Fibroblast of mammary gland (primary cell): ENCODE measurements at regions not wholly inside any gene's neighbourhood (a gene's known extent, or its start where the extent isn't known, plus 50 kb on each side); places are given as distances from the start of the nearest gene placed in this dataset.

Source experiments
- DNase-seq: peaks from one replicate; pipeline ENCODE4 v3.0.0-alpha.2; 2010; ENCODE audit warnings: low read depth
- H3K4me3 ChIP-seq: 2 replicates; pipeline ENCODE4 v1.5.1; 2011; ENCODE audit warnings: low read depth, mild to moderate bottlenecking, low read length, moderate library complexity; ENCODE audit not compliant: control insufficient read depth
- CTCF ChIP-seq: conservative IDR thresholded peaks from 2 replicates; pipeline ENCODE4 v1.5.1; 2011; ENCODE audit warnings: low read depth, low read length, inconsistent platforms; ENCODE audit not compliant: control insufficient read depth, insufficient read depth

DNA sequence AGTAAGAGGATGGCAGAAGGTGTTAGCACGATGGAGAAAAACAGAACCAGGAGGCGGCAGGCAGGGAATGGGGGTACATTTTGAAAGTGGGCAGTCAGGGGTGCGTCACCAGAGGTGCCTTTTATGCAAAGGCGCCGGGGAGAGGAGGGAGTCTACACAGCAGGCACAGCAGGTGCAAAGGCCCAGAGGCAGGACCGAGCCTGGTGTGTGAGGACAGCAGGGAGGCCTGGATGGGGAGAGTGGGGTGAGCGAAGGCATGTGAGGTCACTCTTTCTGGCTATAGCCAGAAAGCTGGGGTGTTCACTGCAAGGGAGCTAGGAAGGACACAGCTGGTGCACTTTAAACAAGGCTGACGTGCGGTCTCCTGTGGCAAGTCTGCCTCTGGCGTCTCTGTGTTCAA lies 65.0 kb downstream of the NCOR2 start:
- H3K4me3 ChIP-seq: no peak overlapping the region
- no peak for DNase-seq
- TF ChIP-seq CTCF: no peak

DNA sequence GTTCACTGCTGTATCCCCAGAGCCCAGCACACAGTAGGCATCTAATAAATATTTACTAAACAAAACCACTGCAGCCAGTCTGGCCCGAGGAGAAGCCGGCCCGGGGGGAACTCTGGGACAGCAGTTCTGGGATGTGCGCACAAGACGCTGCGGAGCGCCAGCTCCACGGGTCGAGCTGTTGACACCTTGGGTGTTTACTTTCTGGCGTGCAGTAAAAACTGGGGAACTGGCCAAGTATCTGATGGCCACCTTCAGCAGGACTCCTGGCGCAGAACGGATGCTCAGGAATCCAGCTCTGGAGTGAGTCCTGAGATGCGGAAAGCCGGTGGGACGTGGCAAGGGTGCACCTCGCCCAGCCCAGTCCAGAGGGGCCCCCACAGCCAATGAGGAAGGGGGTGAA lies 65.6 kb downstream of the NCOR2 start:
- no peak for TF ChIP-seq CTCF
- no peak overlapping the region for H3K4me3 ChIP-seq
- DNase-seq: no peak

- DNase-seq: no peak
- TF ChIP-seq CTCF: no peak
- H3K4me3 ChIP-seq: no peak overlapping the region
Observed at GRCh38 chr12:124501112-124501561, 66.3 kb downstream of the NCOR2 start.

- no peak for TF ChIP-seq CTCF
- no peak for DNase-seq
Observed at GRCh38 chr12:124499898-124500244, 67.5 kb downstream of the NCOR2 start.

DNA sequence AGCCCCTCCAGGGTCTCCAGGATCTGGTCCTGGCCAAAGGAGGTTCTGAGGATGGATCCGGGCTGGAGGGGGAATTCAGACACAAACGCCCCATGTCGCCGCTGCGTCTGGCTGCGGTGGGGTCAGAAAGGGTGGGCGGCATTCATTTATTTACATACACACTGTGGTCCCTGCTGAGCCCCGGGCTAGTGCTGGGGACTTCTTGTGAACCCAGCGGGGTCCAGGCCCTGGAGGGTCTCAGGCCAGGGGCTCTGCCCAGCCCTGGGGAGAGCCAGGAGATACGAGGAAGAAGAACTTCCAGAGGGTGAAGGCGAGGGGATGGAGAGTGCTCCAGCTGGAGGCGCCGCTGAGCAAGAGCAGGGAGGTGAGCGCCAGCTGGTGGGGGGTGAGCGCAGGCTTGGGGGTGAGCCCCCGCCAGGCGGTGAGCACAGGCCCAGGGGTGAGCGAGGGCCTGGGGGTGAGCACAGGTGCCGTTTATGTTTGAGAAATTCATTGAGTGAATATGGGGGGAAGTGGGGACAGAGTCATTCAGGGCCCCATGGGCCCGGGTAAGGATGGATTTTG lies 68.1 kb downstream of the NCOR2 start:
- no peak overlapping the region for H3K4me3 ChIP-seq
- no peak for DNase-seq
- peak; percentile 16 for TF ChIP-seq CTCF

More at GRCh38 chr12:124499898-124500244, 67.5 kb downstream of the NCOR2 start:
- no peak overlapping the region for H3K4me3 ChIP-seq

DNA sequence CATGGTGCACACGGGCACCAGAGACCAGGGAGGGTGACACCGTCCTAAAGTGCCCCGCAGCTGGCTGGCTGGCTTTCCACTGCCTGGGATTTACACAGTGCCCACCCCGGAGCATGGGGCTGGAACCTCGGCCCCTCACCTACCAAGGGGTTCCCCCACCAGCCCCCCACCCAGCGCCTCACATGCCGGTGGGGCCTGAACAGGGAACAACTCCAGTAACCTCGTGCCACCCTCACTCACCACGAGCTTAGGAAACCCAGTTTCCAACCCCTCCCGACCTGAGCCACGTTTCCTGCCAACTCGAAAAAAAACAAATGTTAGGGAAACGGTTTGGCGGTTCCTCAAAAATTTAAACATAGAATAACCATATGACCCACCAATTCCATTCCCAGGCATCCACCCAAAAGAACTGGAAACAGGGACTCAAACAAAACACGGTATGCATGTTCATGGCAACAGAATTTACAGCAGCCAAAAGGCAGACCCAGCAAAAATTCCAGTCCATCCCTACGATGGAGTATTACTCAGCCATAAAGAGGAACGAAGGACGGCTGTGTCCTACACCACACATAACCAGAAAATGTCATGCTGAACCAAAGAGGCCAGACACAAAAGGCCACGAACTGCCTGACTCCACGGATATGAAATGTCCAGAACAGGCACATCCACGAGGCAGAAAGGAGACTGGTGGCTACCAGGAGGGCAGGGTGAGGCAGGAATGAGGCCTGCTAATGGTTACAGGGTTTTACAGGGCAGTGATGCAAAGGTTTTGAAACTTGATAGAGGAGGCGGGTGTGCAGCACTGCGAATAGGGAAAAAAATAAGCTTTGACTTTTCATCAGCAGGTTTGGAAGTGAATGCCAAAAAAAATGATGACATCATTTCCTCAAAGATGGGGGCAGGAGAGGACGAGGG lies 68.9 kb downstream of the NCOR2 start:
- TF ChIP-seq CTCF: no peak
- no peak overlapping the region for H3K4me3 ChIP-seq
- DNase-seq: peak; percentile 82
